ENCODE measurements at regions not wholly inside any gene's neighbourhood (a gene's known extent, or its start where the extent isn't known, plus 50 kb on each side); places are given as distances from the start of the nearest gene placed in this dataset.

DNA sequence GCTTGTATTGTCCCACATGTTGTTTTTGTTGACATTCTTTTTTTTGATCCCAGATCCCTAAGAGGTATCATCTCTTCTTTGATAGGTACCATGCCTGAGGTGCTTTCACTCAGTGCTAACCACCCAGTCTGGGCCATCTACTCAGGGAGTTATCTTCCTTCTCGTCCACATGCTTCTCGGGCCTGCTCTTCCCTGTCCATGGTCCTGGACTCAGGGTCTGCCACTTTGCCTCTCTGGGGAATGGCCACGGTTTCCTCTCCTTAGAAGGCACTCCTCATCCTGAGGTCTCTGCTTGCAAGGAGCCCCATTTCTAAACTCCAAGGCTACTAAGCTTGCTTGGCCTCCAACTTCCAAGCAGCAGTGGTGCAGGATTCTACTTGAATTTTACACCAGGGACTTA is 227.0 kb upstream of the NCAM1 start:
- DNase-seq (ENCODE audit: insufficient read length, low spot score): no peak

DNA sequence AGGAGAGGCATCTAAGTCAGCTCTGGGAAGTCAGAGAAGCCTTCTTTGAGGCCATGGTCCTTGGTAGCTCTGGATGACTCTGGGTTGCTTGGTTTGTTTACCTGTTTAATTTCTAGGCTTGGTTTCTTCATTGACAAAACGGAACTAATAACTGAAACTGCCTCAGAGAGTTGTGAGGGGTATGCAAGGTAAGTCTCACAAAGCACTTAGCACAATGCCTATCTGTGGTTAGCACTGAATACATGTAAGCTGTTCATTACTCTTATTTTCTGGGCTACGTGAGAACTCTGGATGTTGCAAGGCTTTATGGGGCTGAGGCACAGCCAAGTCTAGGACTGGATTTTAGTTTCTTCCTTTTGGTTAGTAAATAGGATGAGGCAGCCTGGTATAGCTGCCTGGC is 225.8 kb upstream of the NCAM1 start:
- no peak for FAIRE-seq
- TF ChIP-seq, protein P1, sequence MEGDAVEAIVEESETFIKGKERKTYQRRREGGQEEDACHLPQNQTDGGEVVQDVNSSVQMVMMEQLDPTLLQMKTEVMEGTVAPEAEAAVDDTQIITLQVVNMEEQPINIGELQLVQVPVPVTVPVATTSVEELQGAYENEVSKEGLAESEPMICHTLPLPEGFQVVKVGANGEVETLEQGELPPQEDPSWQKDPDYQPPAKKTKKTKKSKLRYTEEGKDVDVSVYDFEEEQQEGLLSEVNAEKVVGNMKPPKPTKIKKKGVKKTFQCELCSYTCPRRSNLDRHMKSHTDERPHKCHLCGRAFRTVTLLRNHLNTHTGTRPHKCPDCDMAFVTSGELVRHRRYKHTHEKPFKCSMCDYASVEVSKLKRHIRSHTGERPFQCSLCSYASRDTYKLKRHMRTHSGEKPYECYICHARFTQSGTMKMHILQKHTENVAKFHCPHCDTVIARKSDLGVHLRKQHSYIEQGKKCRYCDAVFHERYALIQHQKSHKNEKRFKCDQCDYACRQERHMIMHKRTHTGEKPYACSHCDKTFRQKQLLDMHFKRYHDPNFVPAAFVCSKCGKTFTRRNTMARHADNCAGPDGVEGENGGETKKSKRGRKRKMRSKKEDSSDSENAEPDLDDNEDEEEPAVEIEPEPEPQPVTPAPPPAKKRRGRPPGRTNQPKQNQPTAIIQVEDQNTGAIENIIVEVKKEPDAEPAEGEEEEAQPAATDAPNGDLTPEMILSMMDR (IDR thresholded peaks at IDR 0.05; ENCODE audit: insufficient read depth, missing control alignments): no peak

More for the DNA sequence above, 227.0 kb upstream of the NCAM1 start:
- TF ChIP-seq, protein P1 (IDR thresholded peaks at IDR 0.05; ENCODE audit: insufficient read depth, missing control alignments): no peak
- FAIRE-seq: no peak

DNA sequence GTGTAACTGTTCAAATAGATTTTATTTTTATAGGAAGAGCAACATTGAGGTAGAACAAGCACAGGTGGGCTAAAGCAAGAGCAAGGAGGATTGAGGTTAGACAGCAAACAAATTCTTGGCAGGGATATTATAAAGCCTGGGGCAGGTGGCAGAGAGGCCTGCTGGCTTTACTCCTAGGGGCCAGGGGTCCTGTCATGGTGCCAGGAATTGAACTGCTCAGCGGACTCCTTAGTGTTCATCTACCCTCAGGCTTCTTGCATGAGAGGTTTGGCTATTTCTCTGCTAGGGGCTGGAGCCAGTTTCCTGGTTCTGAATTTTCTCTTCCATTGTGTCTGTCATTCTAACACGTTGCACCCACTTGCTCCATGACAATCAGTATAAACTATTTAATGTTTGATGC is 217.2 kb upstream of the NCAM1 start:
- FAIRE-seq: no peak
- TF ChIP-seq, protein P1 (IDR thresholded peaks at IDR 0.05; ENCODE audit: insufficient read depth, missing control alignments): no peak
- DNase-seq (ENCODE audit: insufficient read length, low spot score): no peak

More for the DNA sequence above, 225.8 kb upstream of the NCAM1 start:
- DNase-seq (ENCODE audit: insufficient read length, low spot score): no peak

DNA sequence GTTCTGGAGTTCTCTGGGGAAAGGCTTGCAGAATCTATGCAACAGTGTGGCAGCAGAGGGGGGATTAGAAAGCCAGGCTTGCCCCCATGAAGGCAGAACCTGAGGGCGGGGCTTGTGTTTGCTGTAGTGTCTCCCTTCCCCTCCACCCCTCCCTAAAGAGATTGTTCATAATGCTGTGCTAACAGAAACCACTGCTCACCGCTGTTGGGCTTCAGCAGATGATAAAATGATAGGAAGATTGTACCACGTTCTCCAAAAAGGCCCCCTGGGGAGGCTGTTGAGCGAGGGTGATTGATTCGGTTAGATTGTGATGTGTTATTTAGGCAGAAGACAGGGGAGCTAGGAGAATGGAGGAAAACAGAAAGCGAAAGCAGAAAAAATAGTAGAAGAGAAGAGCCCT is 215.2 kb upstream of the NCAM1 start:
- no peak for DNase-seq (ENCODE audit: insufficient read length, low spot score)
- TF ChIP-seq, protein P1 (IDR thresholded peaks at IDR 0.05; ENCODE audit: insufficient read depth, missing control alignments): no peak
- FAIRE-seq: no peak

DNA sequence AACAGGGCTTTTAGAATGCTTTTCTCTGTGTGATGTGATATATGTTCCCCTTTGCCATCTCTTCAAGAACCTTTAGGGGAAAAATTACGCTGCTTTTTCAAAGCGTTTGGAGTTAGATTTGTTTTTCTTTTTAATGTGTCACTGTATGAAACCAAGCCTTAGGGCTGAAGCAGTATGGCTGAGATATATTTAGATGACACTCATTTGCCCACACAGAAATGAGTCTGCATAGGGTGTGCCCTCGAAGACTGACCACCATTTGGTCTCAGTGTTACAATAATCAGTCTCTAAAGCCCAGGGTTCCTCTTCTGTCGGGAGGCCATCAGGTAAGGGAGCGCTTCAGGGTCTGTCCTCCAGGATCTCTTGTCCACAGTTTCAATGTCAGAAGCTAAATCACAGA is 213.0 kb upstream of the NCAM1 start:
- TF ChIP-seq, protein P1 (IDR thresholded peaks at IDR 0.05; ENCODE audit: insufficient read depth, missing control alignments): no peak

DNA sequence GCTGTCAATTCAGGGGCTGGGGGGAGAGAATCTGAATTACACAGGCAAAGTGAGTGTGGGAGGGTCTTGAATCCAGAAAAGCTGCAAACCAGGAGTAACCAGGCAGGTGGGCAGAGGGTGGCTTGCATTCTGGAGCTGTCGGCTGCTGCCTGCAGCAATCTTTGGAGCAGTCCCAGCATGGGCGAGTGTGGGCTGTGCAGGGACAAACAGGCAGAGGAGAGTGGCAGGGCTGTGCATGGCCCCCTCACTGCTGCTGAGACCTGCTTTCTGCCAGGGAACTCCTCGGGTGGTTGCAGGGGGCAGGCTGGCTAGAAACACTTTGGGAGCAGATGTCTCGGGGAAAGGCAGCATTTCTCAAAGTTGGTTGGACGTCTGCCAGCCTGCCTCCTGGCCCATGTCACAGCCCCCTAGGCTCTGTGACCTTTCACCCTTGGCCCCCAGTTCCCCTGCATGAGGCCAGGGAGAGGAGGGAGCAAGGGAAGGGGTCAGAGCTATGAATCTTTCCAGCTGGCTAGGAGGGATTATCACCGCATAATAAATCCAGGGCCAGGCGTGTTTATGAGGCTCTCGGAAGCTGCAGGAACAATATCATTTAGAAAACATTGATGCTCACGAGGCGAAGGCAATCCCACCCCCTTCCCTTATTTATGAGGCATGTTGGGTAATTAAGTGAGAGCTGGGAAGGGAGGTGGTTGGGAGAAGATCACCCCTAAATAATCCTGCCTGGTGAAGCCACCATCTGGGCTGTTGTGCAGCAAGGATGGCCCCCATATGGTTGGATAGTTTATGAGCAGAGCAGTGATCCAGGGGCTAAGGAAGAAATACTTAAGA is 212.3 kb upstream of the NCAM1 start:
- FAIRE-seq (peak; percentile 69), DNase-seq (ENCODE audit: insufficient read length, low spot score) (peak; percentile 75)
- TF ChIP-seq, protein P1 (IDR thresholded peaks at IDR 0.05; ENCODE audit: insufficient read depth, missing control alignments): no peak

More for the DNA sequence above, 213.0 kb upstream of the NCAM1 start:
- FAIRE-seq (no peak), DNase-seq (ENCODE audit: insufficient read length, low spot score) (no peak)

DNA sequence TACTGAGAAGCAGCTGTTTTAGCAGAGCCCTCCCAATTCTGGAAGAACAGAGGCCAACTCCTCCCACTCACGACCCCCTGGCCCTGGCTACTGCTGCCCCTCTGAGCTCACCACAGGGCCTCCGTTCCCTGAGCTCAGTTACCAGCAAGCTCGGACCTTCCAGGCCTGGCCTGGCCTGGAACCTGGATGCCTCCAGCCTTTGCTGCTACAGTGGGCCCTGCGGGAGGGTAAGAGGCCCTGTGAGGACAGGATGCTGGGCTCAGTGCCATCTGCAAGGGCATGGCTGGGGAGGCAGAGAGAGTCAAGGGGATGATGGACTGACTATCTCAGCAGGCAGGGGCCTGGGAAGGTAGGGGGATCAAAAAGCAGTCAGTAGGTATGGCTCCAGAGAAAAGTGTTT is 209.9 kb upstream of the NCAM1 start:
- no peak for DNase-seq (ENCODE audit: insufficient read length, low spot score)
- TF ChIP-seq, protein P1 (IDR thresholded peaks at IDR 0.05; ENCODE audit: insufficient read depth, missing control alignments): no peak
- FAIRE-seq: no peak

Data from D721Med (cell line).